Ascending aorta (tissue), 2 donors: ENCODE measurements at regions not wholly inside any gene's neighbourhood (a gene's known extent, or its start where the extent isn't known, plus 50 kb on each side); places are given as distances from the start of the nearest gene placed in this dataset.
"Not testable (repeated sequence)": the region's sequence is repeated elsewhere in the genome, so short reads cannot be mapped to it uniquely, and the experiment has no call there.

Source experiments
- DNase-seq, 2 donors: peaks; one replicate each; pipeline ENCODE4 v3.0.0-alpha.2; 2019; ENCODE audit warnings: low spot score in 2 of 2
- H3K27ac ChIP-seq, 2 donors: fragments of 200-600 bp; sonication (generic); one replicate each; pipeline ENCODE4 v1.5.1; 2016 to 2017; ENCODE audit warnings: mild to moderate bottlenecking in 1 of 2
- H3K27me3 ChIP-seq: fragments of 200-600 bp; sonication (generic); one replicate; pipeline ENCODE4 v1.5.1; 2017
- H3K36me3 ChIP-seq, 2 donors: fragments of 200-600 bp; sonication (generic); one replicate each; pipeline ENCODE4 v1.5.1; 2016
- H3K4me1 ChIP-seq, 2 donors: fragments of 200-600 bp; sonication (generic); one replicate each; pipeline ENCODE4 v1.5.1; 2016 to 2017; ENCODE audit warnings: mild to moderate bottlenecking in 1 of 2
- H3K4me3 ChIP-seq, 2 donors: fragments of 200-600 bp; sonication (generic); one replicate each; pipeline ENCODE4 v1.5.1; 2016 to 2017; ENCODE audit warnings: mild to moderate bottlenecking in 1 of 2
- H3K9me3 ChIP-seq, 2 donors: fragments of 200-600 bp; sonication (generic); one replicate each; pipeline ENCODE4 v1.5.1; 2016
- CTCF ChIP-seq, 3 experiments: fragments of 200-600 bp in 2 of 3; fragments of 450-650 bp in 1 of 3; sonication (generic) in 2 of 3; IDR thresholded peaks; one replicate each; pipeline ENCODE4 v1.5.1; 2016 to 2019; ENCODE audit warnings: antibody characterized with exemption in 3 of 3, mild to moderate bottlenecking in 1 of 3, moderate library complexity in 1 of 3
- intact Hi-C: fragments of 100-400 bp; cut with DNase I; formaldehyde crosslinking; loops from one replicate; pipeline ENCODE4 v1.15.1; 2023

DNA sequence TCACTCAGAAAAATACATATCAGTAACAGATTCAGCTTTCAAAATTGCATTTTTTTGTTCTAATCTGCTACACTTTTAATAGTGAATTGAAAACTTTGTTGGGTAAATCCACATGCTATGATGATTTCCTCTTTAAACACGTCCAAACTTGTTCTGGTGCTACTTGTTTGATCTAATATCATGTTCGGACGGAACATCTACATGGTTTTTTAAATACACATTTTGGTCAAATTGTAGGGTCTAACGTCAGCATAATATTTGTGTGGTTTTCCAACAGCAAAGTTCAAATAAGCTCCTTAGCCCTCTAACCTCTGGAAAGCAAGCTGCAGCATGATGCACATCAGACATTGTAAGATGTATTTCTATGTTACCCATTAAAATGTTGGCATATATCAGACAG lies 98.5 kb upstream of the OSTN start:
- no peaks in the 10 kb centered on the region for H3K27me3 ChIP-seq
- TF ChIP-seq CTCF (IDR thresholded peaks at IDR 0.05), result no peak
- H3K4me1 ChIP-seq, result no peaks in the 10 kb centered on the region
- H3K36me3 ChIP-seq, result no peaks in the 10 kb centered on the region
- no peak overlapping the region for H3K4me3 ChIP-seq
- no peaks in the 10 kb centered on the region for H3K9me3 ChIP-seq
- intact Hi-C loops, result no loop called here
- no peak overlapping the region for H3K27ac ChIP-seq
- no peak for DNase-seq

DNA sequence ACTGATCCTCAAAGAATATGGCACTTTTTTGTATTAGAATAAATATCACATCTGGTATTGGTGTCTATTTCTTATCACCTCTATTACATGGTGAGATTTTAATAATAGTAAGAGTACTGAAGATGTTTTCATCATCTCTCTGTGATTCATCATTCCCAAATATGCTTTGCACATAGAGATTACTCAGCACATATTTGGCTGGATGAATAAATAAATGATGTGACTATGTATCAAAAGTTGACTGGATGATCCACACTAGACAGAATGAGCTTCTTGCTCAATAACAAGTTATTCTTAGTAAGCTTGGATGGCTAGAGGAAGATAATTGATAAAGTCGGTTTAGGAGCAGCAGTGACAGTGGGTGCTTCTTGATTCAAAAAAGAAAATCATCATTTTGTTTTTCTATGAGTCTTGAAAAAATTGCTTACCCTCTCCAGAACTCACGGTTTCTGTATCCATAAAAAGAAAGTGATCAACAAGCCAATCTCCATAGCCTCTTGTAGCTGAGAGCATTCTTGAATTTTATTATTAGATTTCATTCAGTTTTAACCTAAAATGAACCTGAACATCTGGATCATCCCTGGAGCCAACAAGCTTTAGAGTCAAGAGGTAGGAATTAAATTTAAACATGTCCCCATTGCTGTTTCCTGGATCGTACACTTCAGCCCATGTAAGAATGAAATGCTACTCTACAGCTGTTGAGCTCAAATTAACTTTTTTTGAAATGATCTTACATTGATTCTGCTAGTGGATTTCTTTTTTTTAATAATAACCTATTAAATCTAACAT lies 104.8 kb upstream of the OSTN start:
- no peaks in the 10 kb centered on the region for H3K36me3 ChIP-seq
- H3K9me3 ChIP-seq, result no peaks in the 10 kb centered on the region
- DNase-seq, result no peak
- intact Hi-C loops, result no loop called here
- H3K27ac ChIP-seq, result no peak overlapping the region
- no peaks in the 10 kb centered on the region for H3K27me3 ChIP-seq
- no peak for TF ChIP-seq CTCF (IDR thresholded peaks at IDR 0.05)
- H3K4me1 ChIP-seq, result no peaks in the 10 kb centered on the region
- no peak overlapping the region for H3K4me3 ChIP-seq

DNA sequence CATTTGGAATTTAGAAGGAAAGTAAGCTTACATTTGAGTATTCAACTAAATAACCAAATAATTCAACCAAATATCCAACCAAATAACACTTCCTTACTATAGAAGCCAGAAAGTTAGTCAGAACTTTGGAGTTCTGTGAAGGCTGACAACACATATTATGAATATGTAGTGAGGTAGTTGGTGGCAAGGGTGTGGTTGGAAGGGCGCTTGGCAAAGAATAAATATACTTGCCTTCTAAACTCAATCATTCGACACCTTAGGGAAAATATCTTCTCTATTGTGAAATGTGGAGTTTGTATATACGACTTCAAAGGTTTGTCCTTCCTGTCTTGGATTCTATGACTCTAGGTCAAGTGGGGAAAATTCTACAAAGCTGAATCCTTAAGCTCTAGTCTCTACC lies 111.7 kb upstream of the OSTN start:
- Histone ChIP-seq H3K9me3 (no peaks in the 10 kb centered on the region), H3K4me3 (no peak overlapping the region), H3K27ac (no peak overlapping the region), H3K27me3 (no peaks in the 10 kb centered on the region), H3K36me3 (no peaks in the 10 kb centered on the region), H3K4me1 (no peaks in the 10 kb centered on the region)
- intact Hi-C loops, result no loop called here
- TF ChIP-seq CTCF (IDR thresholded peaks at IDR 0.05), result no peak
- no peak for DNase-seq

DNA sequence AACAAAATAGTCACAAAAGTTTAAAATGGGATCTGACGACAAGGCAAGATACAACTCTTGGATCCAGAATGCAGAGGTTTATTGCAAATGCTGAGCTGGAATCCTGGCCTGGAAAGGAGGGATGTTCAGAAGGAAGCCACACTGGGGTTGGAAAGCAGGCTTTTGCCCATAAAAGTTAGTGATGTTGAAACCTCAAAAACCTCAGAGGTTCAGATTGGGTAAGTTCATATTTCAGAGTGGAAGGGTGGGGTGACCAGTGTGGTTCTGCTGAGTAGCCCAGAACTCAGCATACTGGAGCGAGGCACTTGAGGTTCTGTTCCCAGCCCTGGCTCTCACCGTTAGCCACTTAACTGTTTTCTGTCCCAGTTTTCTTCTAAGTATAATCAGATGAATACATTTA lies 114.0 kb upstream of the OSTN start:
- Histone ChIP-seq H3K4me3 (no peak overlapping the region), H3K9me3 (no peaks in the 10 kb centered on the region), H3K27ac (no peak overlapping the region), H3K27me3 (no peaks in the 10 kb centered on the region), H3K36me3 (no peaks in the 10 kb centered on the region), H3K4me1 (no peaks in the 10 kb centered on the region)
- TF ChIP-seq CTCF (IDR thresholded peaks at IDR 0.05), result no peak
- intact Hi-C loops, result no loop called here
- no peak for DNase-seq

DNA sequence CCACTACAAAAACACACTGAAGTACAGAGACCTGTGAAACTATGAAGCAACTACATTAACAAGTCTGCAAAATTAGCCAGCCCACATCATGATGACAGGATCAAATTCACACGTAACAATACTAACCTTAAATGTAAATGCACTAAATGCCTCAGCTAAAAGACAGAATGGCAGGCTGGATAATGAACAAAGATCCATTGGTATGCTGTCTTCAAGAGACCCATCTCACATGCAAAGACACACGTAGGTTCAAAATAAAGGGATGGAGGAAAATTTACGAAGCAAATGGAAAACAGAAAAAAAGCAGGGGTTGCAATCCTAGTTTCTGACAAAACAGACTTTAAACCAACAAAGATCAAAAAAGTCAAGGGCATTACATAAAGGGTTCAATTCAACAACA lies 120.1 kb upstream of the OSTN start:
- DNase-seq, H3K27me3 ChIP-seq, H3K27ac ChIP-seq, H3K4me3 ChIP-seq, intact Hi-C loops, H3K4me1 ChIP-seq, H3K36me3 ChIP-seq, H3K9me3 ChIP-seq: not testable (repeated sequence)

- Histone ChIP-seq H3K27me3 (no peaks in the 10 kb centered on the region), H3K4me1 (no peaks in the 10 kb centered on the region), H3K4me3 (no peak overlapping the region), H3K36me3 (no peaks in the 10 kb centered on the region), H3K9me3 (no peaks in the 10 kb centered on the region), H3K27ac (no peak overlapping the region)
- TF ChIP-seq CTCF (IDR thresholded peaks at IDR 0.05), result no peak
- DNase-seq, result no peak
- intact Hi-C loops, result no loop called here
Measured at GRCh38 chr3:191076903-191077552, 122.0 kb upstream of the OSTN start.
